Calu3 (cell line): ENCODE measurements at regions not wholly inside any gene's neighbourhood (a gene's known extent, or its start where the extent isn't known, plus 50 kb on each side); places are given as distances from the start of the nearest gene placed in this dataset.
"Not testable (repeated sequence)": the region's sequence is repeated elsewhere in the genome, so short reads cannot be mapped to it uniquely, and the experiment has no call there.

Source experiments
- BruUV-seq: library from RNA; stranded (reverse); fragments of 400-500 nt; replicated peaks from 2 replicates; lab custom pipeline; 2021; lab: Mats Ljungman, UMichigan
- CTCF ChIA-PET: fragments of 300-600 bp; sonication (Branson Sonifier 250); formaldehyde crosslinking; loops from one replicate; lab custom pipeline; 2022; ENCODE audit warnings: antibody characterized with exemption; lab: Charles Lee
- DNase-seq: peaks from one replicate; pipeline ENCODE4 v3.0.0; 2022
- H3K27ac Mint-ChIP-seq: one replicate; pipeline ENCODE4 v1.8.0; 2022; ENCODE audit warnings: mixed read lengths; ENCODE audit not compliant: unreplicated experiment
- H3K27me3 Mint-ChIP-seq: one replicate; pipeline ENCODE4 v1.8.0; 2022; ENCODE audit warnings: mixed read lengths; ENCODE audit not compliant: unreplicated experiment
- H3K36me3 Mint-ChIP-seq: one replicate; pipeline ENCODE4 v1.8.0; 2022; ENCODE audit warnings: mild to moderate bottlenecking, moderate library complexity, mixed read lengths; ENCODE audit not compliant: insufficient read depth, unreplicated experiment
- H3K4me1 Mint-ChIP-seq: one replicate; pipeline ENCODE4 v1.8.0; 2022; ENCODE audit warnings: mild to moderate bottlenecking, low read depth, mixed read lengths; ENCODE audit not compliant: unreplicated experiment
- H3K4me3 Mint-ChIP-seq: one replicate; pipeline ENCODE4 v1.8.0; 2022; ENCODE audit warnings: mild to moderate bottlenecking, low read depth, moderate library complexity, mixed read lengths; ENCODE audit not compliant: unreplicated experiment
- H3K9me3 Mint-ChIP-seq: one replicate; pipeline ENCODE4 v1.8.0; 2022; ENCODE audit warnings: low read depth, mixed read lengths; ENCODE audit not compliant: unreplicated experiment
- CTCF ChIP-seq: fragments of 200-600 bp; IDR thresholded peaks from one replicate; pipeline ENCODE4 v1.8.0; 2022; ENCODE audit warnings: antibody characterized with exemption; ENCODE audit not compliant: unreplicated experiment
- intact Hi-C: fragments of 100-400 bp; cut with micrococcal nuclease; formaldehyde crosslinking; loops from one replicate; pipeline ENCODE4 v1.10.0; 2022; ENCODE audit not compliant: unreplicated experiment

DNA sequence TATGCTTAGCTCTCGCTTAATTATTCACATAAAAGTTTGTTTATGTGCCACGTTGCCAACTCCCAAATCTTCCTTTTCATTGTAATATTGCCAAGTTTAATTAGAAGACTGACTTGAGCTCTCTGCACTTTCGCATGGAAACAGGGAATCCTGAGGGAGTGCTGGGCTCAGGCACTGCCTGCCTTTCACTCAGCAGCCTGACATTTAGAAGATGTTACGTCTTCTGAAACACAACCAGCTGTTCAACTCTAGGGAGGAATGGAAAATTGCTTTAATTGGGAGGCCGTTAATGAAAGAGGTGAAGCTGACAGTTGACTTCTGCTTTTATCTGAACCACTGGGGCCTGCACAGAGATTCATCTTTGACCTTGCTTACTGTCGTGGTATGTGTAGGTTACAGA, 77.4 kb upstream of the MTHFD1L start:
- CTCF ChIA-PET = no interaction called here
- Mint-ChIP-seq H3K4me3 (no peak overlapping the region), H3K9me3 (no peaks in the 10 kb centered on the region), H3K27ac (no peak overlapping the region), H3K27me3 (no peaks in the 10 kb centered on the region), H3K36me3 (no peaks in the 10 kb centered on the region), H3K4me1 (no peaks in the 10 kb centered on the region)
- DNase-seq = no peak
- intact Hi-C loops = no loop called here
- no TSS peak for BruUV-seq
- no peak for TF ChIP-seq CTCF

GRCh38 chr6:150789906-150790305, 75.6 kb upstream of the MTHFD1L start:
- H3K27ac Mint-ChIP-seq, DNase-seq, BruUV-seq, H3K27me3 Mint-ChIP-seq, H3K4me3 Mint-ChIP-seq, intact Hi-C loops, H3K4me1 Mint-ChIP-seq, H3K36me3 Mint-ChIP-seq, H3K9me3 Mint-ChIP-seq: not testable (repeated sequence)
- CTCF ChIA-PET = interaction anchor here (0.6 kb wide), 1 partner anchor 87 kb away, joined by 4 read pairs; no protein-coding TSS in a partner anchor

DNA sequence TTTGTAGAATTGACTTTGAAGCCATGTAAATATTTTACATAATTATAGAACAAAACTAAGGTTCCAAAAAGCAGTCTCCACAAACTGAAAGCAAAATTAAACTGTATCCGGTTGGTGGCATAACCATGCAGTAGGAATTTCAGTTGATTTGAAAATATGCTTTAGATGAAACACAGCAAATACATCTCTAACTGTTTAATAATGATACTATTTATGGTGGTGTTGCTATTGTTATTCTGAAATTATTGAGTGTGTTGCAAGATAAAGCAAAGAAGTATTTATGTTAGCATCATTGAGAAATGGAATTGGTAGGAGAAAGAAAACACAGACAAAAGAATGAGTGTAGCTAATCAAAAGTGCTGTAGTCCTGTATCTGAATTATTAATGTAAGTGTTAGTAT, 73.8 kb upstream of the MTHFD1L start:
- DNase-seq = no peak
- H3K4me1 Mint-ChIP-seq = no peaks in the 10 kb centered on the region
- H3K9me3 Mint-ChIP-seq = no peaks in the 10 kb centered on the region
- TF ChIP-seq CTCF = no peak
- CTCF ChIA-PET = no interaction called here
- H3K36me3 Mint-ChIP-seq = no peaks in the 10 kb centered on the region
- no TSS peak for BruUV-seq
- H3K4me3 Mint-ChIP-seq = no peak overlapping the region
- no peaks in the 10 kb centered on the region for H3K27me3 Mint-ChIP-seq
- no peak overlapping the region for H3K27ac Mint-ChIP-seq
- intact Hi-C loops = no loop called here

- Mint-ChIP-seq H3K4me3 (no peak overlapping the region), H3K27ac (no peak overlapping the region), H3K9me3 (no peaks in the 10 kb centered on the region), H3K27me3 (no peaks in the 10 kb centered on the region), H3K4me1 (no peaks in the 10 kb centered on the region), H3K36me3 (no peaks in the 10 kb centered on the region)
- TF ChIP-seq CTCF = no peak
- intact Hi-C loops = no loop called here
- CTCF ChIA-PET = no interaction called here
- BruUV-seq = no TSS peak
- DNase-seq = no peak
These were observed 67.6 kb upstream of the MTHFD1L start for GRCh38 chr6:150797949-150798348.

DNA sequence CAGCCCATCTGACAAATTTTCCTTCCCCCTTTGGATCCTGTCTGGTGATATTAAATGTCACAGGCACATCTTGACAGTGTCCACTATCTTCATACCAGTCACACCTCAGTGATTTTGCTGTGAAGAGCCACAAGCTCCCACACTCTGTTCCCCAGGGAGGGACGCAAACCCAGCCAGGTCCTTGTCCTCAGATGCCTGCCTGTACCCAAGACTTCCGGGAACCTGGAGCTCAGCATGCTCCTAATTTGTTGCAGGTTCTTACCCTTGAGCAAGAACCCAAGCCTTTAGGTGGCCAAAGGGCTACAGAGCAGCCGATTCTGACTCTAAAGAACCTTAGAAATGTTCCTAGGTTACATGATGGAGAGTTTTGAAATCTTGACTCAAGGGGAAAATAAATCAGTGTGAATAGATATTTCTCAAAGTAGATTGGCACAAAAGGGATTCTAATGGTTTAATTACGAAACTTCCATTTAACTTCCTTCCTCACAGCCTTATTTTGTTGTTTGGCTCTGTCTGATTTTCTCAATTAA, 66.2 kb upstream of the MTHFD1L start:
- intact Hi-C loops = no loop called here
- no peaks in the 10 kb centered on the region for H3K36me3 Mint-ChIP-seq
- TF ChIP-seq CTCF = no peak

More for the DNA sequence above, 66.2 kb upstream of the MTHFD1L start:
- CTCF ChIA-PET = no interaction called here
- Mint-ChIP-seq H3K27me3 (no peaks in the 10 kb centered on the region), H3K4me3 (no peak overlapping the region), H3K9me3 (no peaks in the 10 kb centered on the region), H3K4me1 (no peaks in the 10 kb centered on the region), H3K27ac (no peak overlapping the region)
- DNase-seq = no peak
- no TSS peak for BruUV-seq
